IMR-90 (cell line): ENCODE measurements at regions not wholly inside any gene's neighbourhood (a gene's known extent, or its start where the extent isn't known, plus 50 kb on each side); places are given as distances from the start of the nearest gene placed in this dataset.

Experiments used
- CTCF ChIP-seq: conservative IDR thresholded peaks from 2 replicates; pipeline ENCODE4 v1.5.1; 2012; ENCODE audit warnings: mild to moderate bottlenecking, low read depth, low read length, improper control_type of control experiment
- FOS ChIP-seq: fragments of 150-350 bp; IDR thresholded peaks from 2 replicates; pipeline ENCODE4 v1.6.1; 2016; ENCODE audit warnings: low read depth, low read length
- MAFK ChIP-seq: IDR thresholded peaks from 2 replicates; pipeline ENCODE4 v1.6.1; 2012; ENCODE audit warnings: low read depth, low read length, improper control_type of control experiment
- POLR2A ChIP-seq: IDR thresholded peaks from 2 replicates; pipeline ENCODE4 v1.6.1; 2012; ENCODE audit warnings: mild to moderate bottlenecking, low read depth, low read length
- RAD21 ChIP-seq: IDR thresholded peaks from 2 replicates; pipeline ENCODE4 v1.6.1; 2012; ENCODE audit warnings: low read length, improper control_type of control experiment

GRCh38 chr17:36870720-36870999, 66.6 kb upstream of the LHX1 start:
- no peak for TF ChIP-seq CTCF
- TF ChIP-seq MAFK = no peak
- TF ChIP-seq FOS = no peak
- no peak for TF ChIP-seq POLR2A
- TF ChIP-seq RAD21 = no peak
